H1 (cell line): ENCODE measurements at regions not wholly inside any gene's neighbourhood (a gene's known extent, or its start where the extent isn't known, plus 50 kb on each side); places are given as distances from the start of the nearest gene placed in this dataset.

Experiments used
- CTCF ChIA-PET: fragments of 300-600 bp; sonication (Branson Sonifier 250); formaldehyde crosslinking; loops from one replicate; lab custom pipeline; 2021; ENCODE audit not compliant: partially characterized antibody; lab: Charles Lee
- POLR2A ChIA-PET: fragments of 300-600 bp; sonication (Branson Sonifier 250); formaldehyde crosslinking; loops from one replicate; lab custom pipeline; 2021; ENCODE audit warnings: inconsistent platforms; ENCODE audit not compliant: partially characterized antibody; lab: Charles Lee
- DNase-seq, 2 experiments: peaks; one replicate each; pipeline versions ENCODE4 v3.0.0 to v3.0.0-alpha.2; 2010 to 2022; ENCODE audit warnings: low spot score in 2 of 2, low read depth in 1 of 2, mixed read lengths in 1 of 2
- FAIRE-seq: peaks from 2 replicates; lab custom pipeline; 2011; peaks lifted over from hg19 to GRCh38; lab: Jason Lieb, UNC
- H2AFZ ChIP-seq: 2 replicates; pipeline ENCODE4 v1.8.1; 2012; ENCODE audit warnings: low read length, inconsistent platforms
- H2AK5ac ChIP-seq: 2 replicates; pipeline ENCODE4 v1.6.1; 2013; ENCODE audit warnings: low read depth, low read length
- H2BK120ac ChIP-seq: replicated peaks from 2 replicates; pipeline ENCODE3; 2013; ENCODE audit warnings: low read depth, low read length, inconsistent platforms
- H2BK12ac ChIP-seq: 2 replicates; pipeline ENCODE4 v1.6.1; 2013; ENCODE audit warnings: low read depth, low read length
- H2BK15ac ChIP-seq: 2 replicates; pipeline ENCODE4 v1.6.1; 2013; ENCODE audit warnings: low read length
- H2BK20ac ChIP-seq: 2 replicates; pipeline ENCODE4 v1.6.1; 2013; ENCODE audit warnings: low read length
- H2BK5ac ChIP-seq: 2 replicates; pipeline ENCODE4 v1.6.1; 2013; ENCODE audit warnings: low read depth, low read length
- H3K14ac ChIP-seq: 2 replicates; pipeline ENCODE4 v1.6.1; 2013; ENCODE audit warnings: inconsistent platforms; ENCODE audit not compliant: insufficient read length
- H3K18ac ChIP-seq: 2 replicates; pipeline ENCODE4 v1.6.1; 2013; ENCODE audit warnings: low read length; ENCODE audit errors: extremely low read depth
- H3K23ac ChIP-seq: 2 replicates; pipeline ENCODE4 v1.6.1; 2013; ENCODE audit warnings: inconsistent platforms; ENCODE audit not compliant: insufficient read length
- H3K23me2 ChIP-seq: 2 replicates; pipeline ENCODE4 v1.6.1; 2013; ENCODE audit warnings: low read depth, low read length
- H3K27ac ChIP-seq: 2 replicates; pipeline ENCODE4 v1.6.1; 2011; ENCODE audit warnings: low read depth, low read length, inconsistent platforms
- H3K27me3 ChIP-seq, 4 experiments: replicated peaks in 1 of 4; 1 replicate in 1 of 4; 2 replicates in 3 of 4; pipeline versions ENCODE4 v1.6.1 to v1.8.1; 2011 to 2013; ENCODE audit warnings: low read length in 3 of 4, mild to moderate bottlenecking in 3 of 4, inconsistent platforms in 2 of 4, mixed read lengths in 2 of 4, moderate library complexity in 1 of 4; ENCODE audit not compliant: control insufficient read depth in 3 of 4, insufficient read depth in 3 of 4; ENCODE audit errors: extremely low read depth in 1 of 4
- H3K36me3 ChIP-seq, 4 experiments: 2 replicates each; pipeline versions ENCODE4 v1.6.1 to v1.8.1; 2011 to 2013; ENCODE audit warnings: mild to moderate bottlenecking in 4 of 4, low read length in 3 of 4, moderate library complexity in 2 of 4, control low read depth in 1 of 4, inconsistent platforms in 1 of 4; ENCODE audit not compliant: insufficient read depth in 4 of 4, control insufficient read depth in 2 of 4
- H3K4ac ChIP-seq: replicated peaks from 2 replicates; pipeline ENCODE3; 2013; ENCODE audit warnings: low read length, low read depth, mixed read lengths, inconsistent platforms; ENCODE audit not compliant: insufficient read length
- H3K4me1 ChIP-seq, 4 experiments: replicated peaks in 1 of 4; 1 replicate in 1 of 4; 2 replicates in 3 of 4; pipeline versions ENCODE4 v1.6.1 to v1.8.1; 2011 to 2013; ENCODE audit warnings: low read length in 3 of 4, inconsistent platforms in 2 of 4, mixed read lengths in 1 of 4; ENCODE audit not compliant: insufficient read depth in 4 of 4, control insufficient read depth in 3 of 4
- H3K4me2 ChIP-seq, 2 experiments: 2 replicates each; pipeline versions ENCODE4 v1.6.1 to v1.8.1; 2011 to 2013; ENCODE audit warnings: low read depth in 2 of 2, low read length in 2 of 2, control low read depth in 1 of 2, inconsistent platforms in 1 of 2, mild to moderate bottlenecking in 1 of 2; ENCODE audit not compliant: insufficient read depth in 1 of 2
- H3K4me3 ChIP-seq, 4 experiments: fragments of 200-600, 300-600 bp in 1 of 4; sonication (generic), shearing (Covaris generic), sonication (Bioruptor Twin) in 1 of 4; 2 replicates each; pipeline versions ENCODE4 v1.5.1 to v1.8.1; 2011 to 2016; ENCODE audit warnings: low read length in 4 of 4, low read depth in 3 of 4, control low read depth in 2 of 4, inconsistent platforms in 2 of 4, mild to moderate bottlenecking in 2 of 4, mixed read lengths in 1 of 4, moderate library complexity in 1 of 4; ENCODE audit not compliant: insufficient read depth in 2 of 4; ENCODE audit errors: extremely low read depth in 1 of 4
- H3K56ac ChIP-seq: replicated peaks from 2 replicates; pipeline ENCODE3; 2013; ENCODE audit warnings: low read depth, mild to moderate bottlenecking, mixed read lengths, low read length, inconsistent platforms; ENCODE audit not compliant: insufficient read length
- H3K79me1 ChIP-seq: 2 replicates; pipeline ENCODE4 v1.6.1; 2013; ENCODE audit warnings: low read depth, low read length, control low read depth
- H3K79me2 ChIP-seq, 2 experiments: 2 replicates each; pipeline versions ENCODE4 v1.6.1 to v1.8.1; 2012 to 2013; ENCODE audit warnings: low read length in 2 of 2, mild to moderate bottlenecking in 2 of 2, inconsistent platforms in 1 of 2; ENCODE audit not compliant: insufficient read depth in 2 of 2, control insufficient read depth in 1 of 2
- H3K9ac ChIP-seq, 4 experiments: replicated peaks in 1 of 4; 1 replicate in 1 of 4; 2 replicates in 3 of 4; pipeline versions ENCODE4 v1.6.1 to v1.8.1; 2011 to 2013; ENCODE audit warnings: low read depth in 3 of 4, low read length in 3 of 4, control low read depth in 2 of 4, mild to moderate bottlenecking in 2 of 4, moderate library complexity in 2 of 4, inconsistent platforms in 1 of 4; ENCODE audit errors: extremely low read depth in 1 of 4
- H3K9me3 ChIP-seq, 2 experiments: 2 replicates each; pipeline versions ENCODE4 v1.6.1 to v1.8.1; 2012 to 2013; ENCODE audit warnings: mild to moderate bottlenecking in 2 of 2, moderate library complexity in 2 of 2, control low read depth in 1 of 2, inconsistent platforms in 1 of 2, low read depth in 1 of 2, low read length in 1 of 2, mixed read lengths in 1 of 2; ENCODE audit not compliant: insufficient read depth in 2 of 2
- H4K20me1 ChIP-seq, 2 experiments: replicated peaks in 1 of 2; 2 replicates each; pipeline versions ENCODE3 to v1.8.1; 2011 to 2013; ENCODE audit warnings: inconsistent platforms in 2 of 2, low read length in 2 of 2, mild to moderate bottlenecking in 1 of 2; ENCODE audit not compliant: insufficient read depth in 2 of 2, control insufficient read depth in 1 of 2
- H4K5ac ChIP-seq: 2 replicates; pipeline ENCODE4 v1.6.1; 2013; ENCODE audit warnings: low read length, low read depth, mixed read lengths, inconsistent platforms; ENCODE audit not compliant: insufficient read length
- H4K8ac ChIP-seq: 2 replicates; pipeline ENCODE4 v1.8.0; 2013; ENCODE audit warnings: mild to moderate bottlenecking, moderate library complexity, low read length, inconsistent platforms; ENCODE audit not compliant: insufficient read depth; ENCODE audit errors: extremely low read depth
- H4K91ac ChIP-seq: replicated peaks from 2 replicates; pipeline ENCODE3; 2013; ENCODE audit warnings: low read length, mixed read lengths, inconsistent platforms; ENCODE audit not compliant: insufficient read length
- CBX8 ChIP-seq: fragments of 300-800, 300-1000 bp; sonication (generic); IDR thresholded peaks from 2 replicates; pipeline ENCODE4 v1.7.1; 2016; ENCODE audit warnings: low read depth, low read length, borderline replicate concordance
- CHD1 ChIP-seq: IDR thresholded peaks from 2 replicates; pipeline ENCODE4 v1.6.1; 2012; ENCODE audit warnings: low read depth, low read length, improper control_type of control experiment
- GTF2F1 ChIP-seq: IDR thresholded peaks from 2 replicates; pipeline ENCODE4 v1.6.1; 2012; ENCODE audit warnings: low read depth, low read length, improper control_type of control experiment, borderline replicate concordance
- MAFK ChIP-seq: IDR thresholded peaks from 2 replicates; pipeline ENCODE4 v1.6.1; 2012; ENCODE audit warnings: low read depth, mild to moderate bottlenecking, improper control_type of control experiment, low read length
- TF ChIP-seq, protein P1 (sequence below): IDR thresholded peaks from 2 replicates; pipeline ENCODE4 v1.6.1; 2012; ENCODE audit warnings: inconsistent platforms

- peaks cover 0 to 16% (median 12%) of the 10 kb centered on the region in 4 experiments; a peak in 4 of 7 replicates for H3K4me1 ChIP-seq
- H3K9ac ChIP-seq = no peak overlapping the region
- FAIRE-seq (peak; percentile 52), DNase-seq (no peak)
- H3K9me3 ChIP-seq = peaks cover 28% of the 10 kb centered on the region in 2 experiments
- no peak overlapping the region for H3K4me2 ChIP-seq
- H2BK5ac ChIP-seq = no peak overlapping the region
- H3K23me2 ChIP-seq = no peaks in the 10 kb centered on the region
- H2AK5ac ChIP-seq = no peak overlapping the region
- H3K14ac ChIP-seq = no peak overlapping the region
- H4K91ac ChIP-seq = no peak overlapping the region
- H3K4ac ChIP-seq = no peak overlapping the region
- H2AFZ ChIP-seq = no peak overlapping the region
- no peaks in the 10 kb centered on the region; the same call in 1 of the 2 replicates for H3K79me1 ChIP-seq
- H2BK20ac ChIP-seq = no peak overlapping the region
- H3K79me2 ChIP-seq = peaks cover 0 to 7% of the 10 kb centered on the region in 2 experiments; a peak in 2 of 4 replicates
- no peaks in the 10 kb centered on the region for H3K27me3 ChIP-seq
- H3K36me3 ChIP-seq = peaks cover 0 to 38% (median 15%) of the 10 kb centered on the region in 4 experiments; a peak in 5 of 8 replicates
- H3K27ac ChIP-seq = no peak overlapping the region
- peak overlapping the region; percentile 91 for H4K5ac ChIP-seq
- H3K18ac ChIP-seq = no peak overlapping the region
- no peaks in the 10 kb centered on the region for H4K20me1 ChIP-seq
- H2BK15ac ChIP-seq = no peak overlapping the region
- H2BK120ac ChIP-seq = no peak overlapping the region
- no peak overlapping the region for H4K8ac ChIP-seq
- POLR2A ChIA-PET = interaction anchor here (2.6 kb wide), 1 partner anchor 9 kb away, joined by 10 read pairs; no protein-coding TSS in a partner anchor
- H3K56ac ChIP-seq = no peak overlapping the region
- H2BK12ac ChIP-seq = no peak overlapping the region
- H3K4me3 ChIP-seq = no peak overlapping the region; a peak in 1 of 8 replicates
- H3K23ac ChIP-seq = no peak overlapping the region
- CTCF ChIA-PET = interaction anchor here (1.7 kb wide), 1 partner anchor 211 kb away, joined by 6 read pairs; the partner anchor contains the start of gene PLCL2
- TF ChIP-seq, protein P1, sequence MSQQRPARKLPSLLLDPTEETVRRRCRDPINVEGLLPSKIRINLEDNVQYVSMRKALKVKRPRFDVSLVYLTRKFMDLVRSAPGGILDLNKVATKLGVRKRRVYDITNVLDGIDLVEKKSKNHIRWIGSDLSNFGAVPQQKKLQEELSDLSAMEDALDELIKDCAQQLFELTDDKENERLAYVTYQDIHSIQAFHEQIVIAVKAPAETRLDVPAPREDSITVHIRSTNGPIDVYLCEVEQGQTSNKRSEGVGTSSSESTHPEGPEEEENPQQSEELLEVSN = no peak
- TF ChIP-seq GTF2F1 (no peak), CHD1 (no peak), MAFK (no peak), CBX8 (no peak)
These were observed 68.3 kb upstream of the DAZL start for GRCh38 chr3:16673530-16673929.
